H9 (cell line): ENCODE measurements at regions not wholly inside any gene's neighbourhood (a gene's known extent, or its start where the extent isn't known, plus 50 kb on each side); places are given as distances from the start of the nearest gene placed in this dataset.

Source experiments
- DNase-seq: peaks from one replicate; pipeline ENCODE4 v3.0.0-alpha.2; 2017
- H2AFZ ChIP-seq: one replicate; pipeline ENCODE4 v1.6.1; 2013; ENCODE audit warnings: mild to moderate bottlenecking, low read length, control low read depth, moderate library complexity
- H2AK5ac ChIP-seq: 2 replicates; pipeline ENCODE4 v1.6.1; 2013; ENCODE audit warnings: low read length, control low read depth, mixed read lengths; ENCODE audit not compliant: insufficient read length
- H2BK120ac ChIP-seq: one replicate; pipeline ENCODE4 v1.6.1; 2013; ENCODE audit warnings: low read depth, mild to moderate bottlenecking, low read length, control low read depth, inconsistent platforms; ENCODE audit not compliant: poor library complexity, severe bottlenecking
- H2BK12ac ChIP-seq: 2 replicates; pipeline ENCODE4 v1.6.1; 2013; ENCODE audit warnings: low read length, control low read depth, mixed read lengths, low read depth; ENCODE audit not compliant: insufficient read length
- H2BK15ac ChIP-seq: 2 replicates; pipeline ENCODE4 v1.6.1; 2013; ENCODE audit warnings: low read depth, low read length, control low read depth
- H2BK20ac ChIP-seq: one replicate; pipeline ENCODE4 v1.6.1; 2013; ENCODE audit warnings: low read depth, mild to moderate bottlenecking, low read length, control low read depth, inconsistent platforms; ENCODE audit not compliant: poor library complexity, severe bottlenecking
- H2BK5ac ChIP-seq: 2 replicates; pipeline ENCODE4 v1.6.1; 2013; ENCODE audit warnings: low read length, control low read depth, mixed read lengths; ENCODE audit not compliant: insufficient read length
- H3K14ac ChIP-seq: 2 replicates; pipeline ENCODE4 v1.6.1; 2013; ENCODE audit warnings: low read length, control low read depth; ENCODE audit not compliant: insufficient read depth
- H3K18ac ChIP-seq: 2 replicates; pipeline ENCODE4 v1.6.1; 2013; ENCODE audit warnings: low read depth, mild to moderate bottlenecking, mixed read lengths, low read length, control low read depth; ENCODE audit not compliant: insufficient read length
- H3K23ac ChIP-seq: 2 replicates; pipeline ENCODE4 v1.6.1; 2013; ENCODE audit warnings: low read length, control low read depth, mixed read lengths, low read depth; ENCODE audit not compliant: insufficient read length
- H3K23me2 ChIP-seq: 2 replicates; pipeline ENCODE4 v1.6.1; 2013; ENCODE audit warnings: low read depth, mild to moderate bottlenecking, mixed read lengths, low read length, control low read depth; ENCODE audit not compliant: insufficient read length, poor library complexity, severe bottlenecking
- H3K27ac ChIP-seq: 2 replicates; pipeline ENCODE4 v1.5.1; 2013; ENCODE audit warnings: low read length, control low read depth, mixed read lengths, low read depth; ENCODE audit not compliant: insufficient read length
- H3K27me3 ChIP-seq: 2 replicates; pipeline ENCODE4 v1.6.1; 2013; ENCODE audit warnings: low read length, control low read depth, inconsistent platforms; ENCODE audit not compliant: insufficient read depth
- H3K4ac ChIP-seq: 2 replicates; pipeline ENCODE4 v1.6.1; 2013; ENCODE audit warnings: low read depth, mild to moderate bottlenecking, control low read depth, inconsistent platforms, low read length, moderate library complexity
- H3K4me1 ChIP-seq: 2 replicates; pipeline ENCODE4 v1.6.1; 2013; ENCODE audit warnings: low read length, control low read depth, inconsistent platforms; ENCODE audit not compliant: insufficient read depth
- H3K4me2 ChIP-seq: 2 replicates; pipeline ENCODE4 v1.6.1; 2013; ENCODE audit warnings: low read length, control low read depth, mixed read lengths; ENCODE audit not compliant: insufficient read length, insufficient read depth
- H3K56ac ChIP-seq: 2 replicates; pipeline ENCODE4 v1.6.1; 2013; ENCODE audit warnings: low read depth, mild to moderate bottlenecking, mixed read lengths, low read length, control low read depth; ENCODE audit not compliant: insufficient read length
- H3K79me1 ChIP-seq: 2 replicates; pipeline ENCODE4 v1.6.1; 2013; ENCODE audit warnings: low read depth, mild to moderate bottlenecking, moderate library complexity, low read length, control low read depth, inconsistent platforms; ENCODE audit not compliant: insufficient read depth, poor library complexity, severe bottlenecking
- H3K79me2 ChIP-seq: 2 replicates; pipeline ENCODE4 v1.6.1; 2013; ENCODE audit warnings: low read length, control low read depth, inconsistent platforms; ENCODE audit not compliant: insufficient read depth
- H3K9ac ChIP-seq: 2 replicates; pipeline ENCODE4 v1.6.1; 2013; ENCODE audit warnings: low read length, control low read depth, mixed read lengths; ENCODE audit not compliant: insufficient read length; ENCODE audit errors: extremely low read depth
- H3K9me3 ChIP-seq: one replicate; pipeline ENCODE4 v1.6.1; 2013; ENCODE audit warnings: low read depth, low read length, inconsistent platforms; ENCODE audit not compliant: control insufficient read depth
- H3T11ph ChIP-seq: one replicate; pipeline ENCODE4 v1.6.1; 2013; ENCODE audit warnings: mild to moderate bottlenecking, low read length, control low read depth, inconsistent platforms
- H4K20me1 ChIP-seq: one replicate; pipeline ENCODE4 v1.6.1; 2013; ENCODE audit not compliant: control insufficient read depth, insufficient read length, insufficient read depth
- H4K5ac ChIP-seq: 2 replicates; pipeline ENCODE4 v1.6.1; 2013; ENCODE audit warnings: low read depth, mild to moderate bottlenecking, mixed read lengths, low read length, control low read depth; ENCODE audit not compliant: insufficient read length
- H4K8ac ChIP-seq: replicated peaks from 2 replicates; pipeline ENCODE4 v1.6.1; 2013; ENCODE audit warnings: low read length, control low read depth, mixed read lengths, low read depth; ENCODE audit not compliant: insufficient read length
- H4K91ac ChIP-seq: 2 replicates; pipeline ENCODE4 v1.6.1; 2013; ENCODE audit warnings: low read depth, mild to moderate bottlenecking, moderate library complexity, mixed read lengths, low read length, control low read depth; ENCODE audit not compliant: insufficient read length
- H3K27ac Mint-ChIP-seq, 3 experiments: 2 replicates in 2 of 3; 3 replicates in 1 of 3; pipeline ENCODE4 v1.8.0; 2020 to 2021; ENCODE audit warnings: mixed read lengths in 3 of 3, mild to moderate bottlenecking in 1 of 3, moderate library complexity in 1 of 3
- H3K27me3 Mint-ChIP-seq: 2 replicates; pipeline ENCODE4 v1.8.0; 2021; ENCODE audit warnings: low read depth, mild to moderate bottlenecking, moderate library complexity, mixed read lengths
- H3K36me3 Mint-ChIP-seq, 3 experiments: 2 replicates in 2 of 3; 3 replicates in 1 of 3; pipeline ENCODE4 v1.8.0; 2020 to 2021; ENCODE audit warnings: low read depth in 3 of 3, mixed read lengths in 3 of 3; ENCODE audit not compliant: insufficient read depth in 1 of 3
- H3K4me1 Mint-ChIP-seq, 2 experiments: 2 replicates each; pipeline ENCODE4 v1.8.0; 2020; ENCODE audit warnings: mixed read lengths in 2 of 2
- H3K4me3 Mint-ChIP-seq, 2 experiments: 2 replicates in 1 of 2; 3 replicates in 1 of 2; pipeline ENCODE4 v1.8.0; 2020 to 2021; ENCODE audit warnings: mild to moderate bottlenecking in 2 of 2, mixed read lengths in 2 of 2, moderate library complexity in 1 of 2
- H3K9me3 Mint-ChIP-seq, 2 experiments: 2 replicates in 1 of 2; 3 replicates in 1 of 2; pipeline ENCODE4 v1.8.0; 2020; ENCODE audit warnings: mild to moderate bottlenecking in 2 of 2, mixed read lengths in 2 of 2, moderate library complexity in 1 of 2
- WGBS: extraction: QIAGEN DNeasy Blood & Tissue Kit; methylation state at CpG from one replicate; pipeline ENCODE4 v1.1.7; 2013; ENCODE audit warnings: missing lambda C conversion rate, low lambda C conversion rate, mixed read lengths; ENCODE audit not compliant: insufficient read length; ENCODE audit errors: extremely low coverage; 5-methylcytosine and 5-hydroxymethylcytosine counted together
- TF ChIP-seq, protein P1 (sequence below): fragments of 200-600 bp; sonication (generic); conservative IDR thresholded peaks from 3 replicates; pipeline ENCODE4 v1.8.0; 2021; ENCODE audit warnings: antibody characterized with exemption, mild to moderate bottlenecking

DNA sequence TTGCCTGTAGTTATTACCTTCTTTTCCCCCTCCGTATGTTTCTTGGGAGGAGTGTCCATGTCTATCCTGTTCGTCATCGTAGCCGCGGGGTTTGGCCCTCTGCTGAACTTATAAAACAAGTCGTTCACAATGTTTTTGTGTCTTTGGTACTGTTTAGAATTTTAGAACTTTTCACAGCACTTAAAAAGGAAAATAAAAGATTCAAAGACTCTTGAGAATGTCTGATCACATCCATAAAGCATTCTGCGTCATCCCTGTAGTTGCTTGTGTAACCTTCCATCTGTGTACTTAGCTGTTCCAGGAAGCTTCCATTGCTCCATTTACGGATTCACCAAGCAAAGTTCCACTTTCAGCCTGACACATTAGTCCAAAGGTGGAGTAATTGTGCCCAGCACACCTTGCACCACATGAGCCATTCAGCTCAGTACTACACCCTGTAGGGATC, 677.1 kb upstream of the NR2F2 start:
- Histone ChIP-seq H4K8ac (no peak overlapping the region), H3K18ac (no peak overlapping the region), H3K9me3 (no peaks in the 10 kb centered on the region), H3K9ac (no peak overlapping the region), H3K79me1 (no peaks in the 10 kb centered on the region), H3K23me2 (no peaks in the 10 kb centered on the region), H4K20me1 (no peaks in the 10 kb centered on the region), H3T11ph (no peak overlapping the region), H2BK15ac (no peak overlapping the region), H3K4me2 (no peak overlapping the region), H2BK5ac (no peak overlapping the region), H3K4me1 (no peaks in the 10 kb centered on the region), H2BK12ac (no peak overlapping the region), H2AFZ (no peak overlapping the region), H2AK5ac (no peak overlapping the region), H3K27ac (no peak overlapping the region), H3K79me2 (no peaks in the 10 kb centered on the region), H4K5ac (no peak overlapping the region), H3K14ac (no peak overlapping the region), H3K23ac (no peak overlapping the region), H3K56ac (no peak overlapping the region), H2BK120ac (no peak overlapping the region), H2BK20ac (no peak overlapping the region), H4K91ac (no peak overlapping the region), H3K4ac (no peak overlapping the region), H3K27me3 (no peaks in the 10 kb centered on the region; the same call in 1 of the 2 replicates)
- no CpG with 5 or more reads among the region's 8 CpGs for WGBS
- no peaks in the 10 kb centered on the region for H3K9me3 Mint-ChIP-seq
- H3K27ac Mint-ChIP-seq = no peak overlapping the region
- H3K27me3 Mint-ChIP-seq = no peaks in the 10 kb centered on the region
- H3K4me1 Mint-ChIP-seq = no peaks in the 10 kb centered on the region
- no peak for DNase-seq
- TF ChIP-seq, protein P1, sequence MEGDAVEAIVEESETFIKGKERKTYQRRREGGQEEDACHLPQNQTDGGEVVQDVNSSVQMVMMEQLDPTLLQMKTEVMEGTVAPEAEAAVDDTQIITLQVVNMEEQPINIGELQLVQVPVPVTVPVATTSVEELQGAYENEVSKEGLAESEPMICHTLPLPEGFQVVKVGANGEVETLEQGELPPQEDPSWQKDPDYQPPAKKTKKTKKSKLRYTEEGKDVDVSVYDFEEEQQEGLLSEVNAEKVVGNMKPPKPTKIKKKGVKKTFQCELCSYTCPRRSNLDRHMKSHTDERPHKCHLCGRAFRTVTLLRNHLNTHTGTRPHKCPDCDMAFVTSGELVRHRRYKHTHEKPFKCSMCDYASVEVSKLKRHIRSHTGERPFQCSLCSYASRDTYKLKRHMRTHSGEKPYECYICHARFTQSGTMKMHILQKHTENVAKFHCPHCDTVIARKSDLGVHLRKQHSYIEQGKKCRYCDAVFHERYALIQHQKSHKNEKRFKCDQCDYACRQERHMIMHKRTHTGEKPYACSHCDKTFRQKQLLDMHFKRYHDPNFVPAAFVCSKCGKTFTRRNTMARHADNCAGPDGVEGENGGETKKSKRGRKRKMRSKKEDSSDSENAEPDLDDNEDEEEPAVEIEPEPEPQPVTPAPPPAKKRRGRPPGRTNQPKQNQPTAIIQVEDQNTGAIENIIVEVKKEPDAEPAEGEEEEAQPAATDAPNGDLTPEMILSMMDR = no peak
- no peaks in the 10 kb centered on the region for H3K36me3 Mint-ChIP-seq
- no peak overlapping the region for H3K4me3 Mint-ChIP-seq
